ENCODE measurements at regions not wholly inside any gene's neighbourhood (a gene's known extent, or its start where the extent isn't known, plus 50 kb on each side); places are given as distances from the start of the nearest gene placed in this dataset.

DNA sequence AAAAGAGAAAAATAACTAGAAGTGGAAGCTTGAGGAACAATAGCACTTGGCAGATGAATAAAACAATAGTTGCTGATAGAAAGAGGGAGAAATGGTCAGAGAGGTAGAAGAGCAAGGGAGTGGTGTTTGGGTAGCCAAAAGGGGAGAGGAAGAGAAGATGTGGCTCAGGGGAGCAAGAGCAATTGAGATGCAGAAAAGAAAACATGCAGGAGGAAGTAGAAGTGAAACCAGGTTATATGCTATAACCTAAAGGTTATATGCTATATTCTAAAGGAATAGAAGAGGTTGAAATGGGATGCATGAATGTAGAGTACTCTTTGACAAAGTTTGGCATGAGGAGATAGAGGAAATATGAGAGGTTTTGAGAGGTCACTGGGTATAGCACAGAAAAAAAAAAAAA, 759.5 kb downstream of the SATB2 start:
- intact Hi-C loops (cut with micrococcal nuclease) = no loop called here
- H3K27ac Mint-ChIP-seq = no peak overlapping the region

DNA sequence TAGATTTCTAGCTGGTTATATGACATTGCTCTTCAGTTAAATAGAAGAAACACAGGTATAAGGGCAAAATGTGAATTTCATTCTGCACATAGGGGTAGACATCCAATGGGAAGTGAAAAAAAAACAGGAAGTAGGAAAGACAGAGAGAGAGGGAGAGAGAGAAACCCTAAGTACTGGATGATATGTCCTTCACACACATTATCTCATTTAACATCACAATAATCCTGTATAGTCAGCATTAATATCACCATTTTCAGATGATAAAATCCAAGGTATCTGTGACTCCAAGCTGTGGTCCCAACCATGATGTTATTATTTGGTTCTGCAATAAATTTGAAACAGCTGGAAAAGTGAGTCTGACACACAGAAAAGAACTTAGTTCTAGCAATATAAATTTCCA, 759.9 kb downstream of the SATB2 start:
- POLR2A ChIA-PET = no interaction called here
- intact Hi-C loops (cut with micrococcal nuclease) = no loop called here
- no peak for DNase-seq
- H3K4me3 Mint-ChIP-seq = no peak overlapping the region
- no peak overlapping the region for H3K27ac Mint-ChIP-seq
- no peaks in the 10 kb centered on the region for H3K9me3 Mint-ChIP-seq
- CTCF ChIA-PET = no interaction called here
- H3K27me3 Mint-ChIP-seq = no peaks in the 10 kb centered on the region
- no peaks in the 10 kb centered on the region for H3K4me1 Mint-ChIP-seq (ENCODE audit: low read depth)
- H3K36me3 Mint-ChIP-seq = no peaks in the 10 kb centered on the region

More for the DNA sequence above, 759.5 kb downstream of the SATB2 start:
- ChIA-PET POLR2A (no interaction called here), CTCF (no interaction called here)
- no peaks in the 10 kb centered on the region for H3K36me3 Mint-ChIP-seq
- DNase-seq = no peak
- H3K4me3 Mint-ChIP-seq = no peak overlapping the region
- H3K27me3 Mint-ChIP-seq = no peaks in the 10 kb centered on the region
- H3K9me3 Mint-ChIP-seq = no peaks in the 10 kb centered on the region
- no peaks in the 10 kb centered on the region for H3K4me1 Mint-ChIP-seq (ENCODE audit: low read depth)

DNA sequence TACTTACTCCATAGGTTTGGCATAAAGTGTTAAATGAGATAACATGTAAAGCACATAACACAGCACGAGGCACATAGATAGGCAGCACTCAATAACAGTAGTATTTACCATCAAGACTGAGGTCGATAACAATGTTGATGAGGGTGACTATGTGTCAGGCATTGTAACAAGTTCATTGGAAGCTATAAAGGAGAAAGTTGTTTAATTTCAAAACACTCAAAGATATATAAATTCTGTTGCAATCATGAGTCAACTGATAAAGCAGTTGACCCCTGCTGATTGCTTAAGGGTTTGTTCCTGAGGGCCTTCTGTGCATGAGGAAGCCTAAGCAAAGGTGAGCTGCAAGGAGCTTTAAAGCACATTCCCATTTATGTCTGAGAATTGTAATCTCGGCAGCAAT, 760.5 kb downstream of the SATB2 start:
- H3K36me3 Mint-ChIP-seq = no peaks in the 10 kb centered on the region
- intact Hi-C loops (cut with micrococcal nuclease) = no loop called here
- no peaks in the 10 kb centered on the region for H3K27me3 Mint-ChIP-seq
- POLR2A ChIA-PET = no interaction called here
- CTCF ChIA-PET = no interaction called here
- no peaks in the 10 kb centered on the region for H3K4me1 Mint-ChIP-seq (ENCODE audit: low read depth)
- H3K4me3 Mint-ChIP-seq = no peak overlapping the region
- no peaks in the 10 kb centered on the region for H3K9me3 Mint-ChIP-seq
- no peak for DNase-seq
- H3K27ac Mint-ChIP-seq = no peak overlapping the region

DNA sequence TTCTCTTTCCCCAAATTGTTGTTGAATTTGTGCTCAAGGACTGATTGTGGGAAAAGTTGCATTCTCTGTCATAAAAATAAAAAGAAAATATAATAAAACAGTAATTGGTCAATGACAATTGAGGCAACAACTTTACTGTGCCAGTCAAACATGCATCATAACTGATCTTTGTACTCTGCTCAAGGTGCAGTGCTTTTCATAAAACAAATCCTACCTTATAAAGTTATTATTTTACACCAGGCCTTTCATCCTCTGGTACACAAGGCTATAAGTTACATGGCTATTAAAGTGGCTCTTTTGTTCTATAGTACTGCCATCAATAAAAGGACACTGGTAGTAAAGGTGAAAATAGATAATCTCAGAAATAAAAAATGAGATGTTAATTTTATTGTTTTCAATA, 761.9 kb downstream of the SATB2 start:
- ChIA-PET POLR2A (no interaction called here), CTCF (no interaction called here)
- intact Hi-C loops (cut with micrococcal nuclease) = no loop called here
- H3K4me3 Mint-ChIP-seq = no peak overlapping the region
- H3K27ac Mint-ChIP-seq = no peak overlapping the region
- H3K27me3 Mint-ChIP-seq = no peaks in the 10 kb centered on the region
- DNase-seq = no peak
- H3K36me3 Mint-ChIP-seq = no peaks in the 10 kb centered on the region
- H3K4me1 Mint-ChIP-seq (ENCODE audit: low read depth) = no peaks in the 10 kb centered on the region
- no peaks in the 10 kb centered on the region for H3K9me3 Mint-ChIP-seq

DNA sequence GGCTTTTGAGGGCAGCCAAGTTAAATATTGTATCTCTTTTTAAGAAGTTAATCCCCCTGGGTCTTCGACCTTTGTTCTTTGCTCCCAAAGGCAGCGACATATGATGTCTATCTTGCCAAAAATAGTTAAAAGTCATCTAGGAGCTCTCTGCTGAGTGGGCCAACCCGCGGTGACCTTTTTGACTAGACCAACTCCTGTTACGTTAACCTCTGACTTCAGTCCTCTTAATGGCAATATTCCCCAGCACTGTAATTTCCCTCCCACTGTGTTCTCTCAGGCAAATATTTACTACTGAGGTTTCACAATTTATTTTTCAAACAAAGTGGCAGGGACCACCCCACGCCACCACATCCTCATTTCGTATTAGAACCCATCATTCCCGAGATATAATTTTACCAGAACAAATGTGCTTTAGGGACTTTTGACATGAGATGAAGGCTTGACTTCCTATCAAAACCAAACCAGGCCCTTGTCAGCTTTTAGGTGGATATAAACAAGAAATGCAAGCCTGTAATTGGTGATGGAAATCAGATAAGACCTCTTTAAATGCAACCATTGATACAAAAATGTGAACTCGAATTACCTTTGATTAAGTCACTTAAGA, 764.7 kb downstream of the SATB2 start:
- Mint-ChIP-seq H3K4me1 (ENCODE audit: low read depth) (no peaks in the 10 kb centered on the region), H3K36me3 (no peaks in the 10 kb centered on the region), H3K27me3 (no peaks in the 10 kb centered on the region), H3K27ac (no peak overlapping the region), H3K9me3 (peaks cover 9% of the 10 kb centered on the region), H3K4me3 (no peak overlapping the region)
- ChIA-PET POLR2A (no interaction called here), CTCF (no interaction called here)
- intact Hi-C loops (cut with micrococcal nuclease) = no loop called here
- DNase-seq = no peak

DNA sequence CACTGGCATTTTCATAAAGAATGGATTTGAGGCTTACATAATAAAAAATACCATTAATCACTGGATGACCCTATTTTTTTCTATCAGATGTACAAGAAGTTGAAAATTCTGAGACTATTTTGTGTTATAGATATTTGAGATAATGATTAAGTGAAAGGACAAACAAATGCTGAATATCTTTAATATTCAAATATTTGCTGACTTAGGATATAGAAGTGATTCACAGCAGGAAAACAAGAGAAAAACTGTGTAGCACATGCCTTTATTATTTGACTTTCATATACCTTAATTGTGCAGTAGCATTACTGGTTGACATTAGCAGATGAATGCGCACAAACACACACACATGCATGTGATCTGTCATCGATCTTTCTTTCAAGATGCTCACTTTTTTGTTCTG, 766.5 kb downstream of the SATB2 start:
- H3K27me3 Mint-ChIP-seq = no peaks in the 10 kb centered on the region
- ChIA-PET CTCF (no interaction called here), POLR2A (no interaction called here)
- H3K4me3 Mint-ChIP-seq = no peak overlapping the region
- H3K36me3 Mint-ChIP-seq = no peaks in the 10 kb centered on the region
- H3K9me3 Mint-ChIP-seq = peaks cover 9% of the 10 kb centered on the region
- intact Hi-C loops (cut with micrococcal nuclease) = no loop called here
- H3K4me1 Mint-ChIP-seq (ENCODE audit: low read depth) = no peaks in the 10 kb centered on the region
- H3K27ac Mint-ChIP-seq = no peak overlapping the region
- DNase-seq = no peak

DNA sequence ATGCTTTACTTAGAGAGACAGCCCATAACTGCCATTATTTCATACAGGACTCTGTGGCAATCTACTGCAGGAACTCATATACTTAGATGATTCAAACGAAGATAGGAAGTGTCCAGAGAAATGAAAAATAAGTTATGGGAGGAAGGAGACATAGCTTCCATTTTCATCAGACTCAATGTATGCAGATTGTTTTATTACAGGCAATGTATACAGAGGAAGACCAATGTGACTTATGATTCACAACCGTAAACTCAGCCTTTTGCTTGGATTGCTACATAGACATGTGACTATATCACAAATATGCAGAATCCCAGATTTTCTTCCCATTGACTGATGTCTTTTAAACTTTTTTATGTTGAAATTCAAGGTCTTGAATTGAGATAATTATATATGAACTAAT, 793.4 kb downstream of the SATB2 start:
- ChIA-PET POLR2A (no interaction called here), CTCF (no interaction called here)
- no peaks in the 10 kb centered on the region for H3K27me3 Mint-ChIP-seq
- intact Hi-C loops (cut with micrococcal nuclease) = no loop called here
- no peak for DNase-seq
- H3K36me3 Mint-ChIP-seq = no peaks in the 10 kb centered on the region
- peaks cover 3% of the 10 kb centered on the region for H3K9me3 Mint-ChIP-seq
- no peaks in the 10 kb centered on the region for H3K4me1 Mint-ChIP-seq (ENCODE audit: low read depth)
- H3K27ac Mint-ChIP-seq = no peak overlapping the region
- H3K4me3 Mint-ChIP-seq = no peak overlapping the region

DNA sequence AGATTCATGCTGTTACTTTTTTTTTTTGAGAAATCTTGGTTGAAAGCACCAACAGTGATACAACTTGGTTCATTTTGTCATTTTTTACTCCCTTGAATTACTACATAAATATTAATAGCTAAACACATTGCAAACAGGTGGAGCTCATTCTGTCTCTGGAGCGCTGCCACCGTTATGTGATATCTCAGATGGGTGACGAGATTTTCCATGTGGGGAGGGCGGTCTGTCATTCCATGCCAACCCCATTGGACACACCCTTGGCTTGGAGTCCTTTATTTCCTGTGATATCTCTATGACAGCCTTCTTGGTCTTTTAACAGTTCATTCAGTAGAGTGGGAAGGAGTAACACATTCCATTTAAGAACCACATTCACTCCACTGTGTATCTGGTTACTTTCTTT, 794.8 kb downstream of the SATB2 start:
- Mint-ChIP-seq H3K27ac (no peak overlapping the region), H3K4me3 (no peak overlapping the region), H3K4me1 (ENCODE audit: low read depth) (no peaks in the 10 kb centered on the region), H3K36me3 (no peaks in the 10 kb centered on the region), H3K27me3 (no peaks in the 10 kb centered on the region), H3K9me3 (no peaks in the 10 kb centered on the region)
- intact Hi-C loops (cut with micrococcal nuclease) = no loop called here
- POLR2A ChIA-PET = no interaction called here
- CTCF ChIA-PET = no interaction called here
- no peak for DNase-seq

DNA sequence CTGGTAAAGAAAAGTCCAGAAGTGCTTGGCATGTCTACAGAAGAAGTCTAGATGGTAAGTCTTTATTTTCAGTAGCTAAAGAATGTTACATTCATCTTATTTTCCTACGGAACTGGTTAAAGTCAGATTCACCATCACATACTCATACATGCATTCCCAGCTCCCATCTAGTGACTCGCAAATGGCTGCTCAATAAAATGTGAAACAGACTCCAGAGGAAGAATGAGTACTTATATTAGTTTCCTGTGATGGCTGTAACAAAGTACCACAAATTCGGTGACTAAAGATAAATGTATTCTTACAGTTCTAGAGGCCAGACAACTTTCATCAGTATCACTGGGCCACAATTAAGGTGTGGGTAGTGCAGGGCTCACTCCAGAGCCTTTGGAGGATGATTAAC, 797.2 kb downstream of the SATB2 start:
- H3K4me1 Mint-ChIP-seq (ENCODE audit: low read depth) = no peaks in the 10 kb centered on the region
- CTCF ChIA-PET = no interaction called here
- DNase-seq = no peak
- POLR2A ChIA-PET = no interaction called here
- no peaks in the 10 kb centered on the region for H3K27me3 Mint-ChIP-seq
- no peaks in the 10 kb centered on the region for H3K9me3 Mint-ChIP-seq
- no peak overlapping the region for H3K27ac Mint-ChIP-seq
- no peak overlapping the region for H3K4me3 Mint-ChIP-seq
- intact Hi-C loops (cut with micrococcal nuclease) = no loop called here
- no peaks in the 10 kb centered on the region for H3K36me3 Mint-ChIP-seq

DNA sequence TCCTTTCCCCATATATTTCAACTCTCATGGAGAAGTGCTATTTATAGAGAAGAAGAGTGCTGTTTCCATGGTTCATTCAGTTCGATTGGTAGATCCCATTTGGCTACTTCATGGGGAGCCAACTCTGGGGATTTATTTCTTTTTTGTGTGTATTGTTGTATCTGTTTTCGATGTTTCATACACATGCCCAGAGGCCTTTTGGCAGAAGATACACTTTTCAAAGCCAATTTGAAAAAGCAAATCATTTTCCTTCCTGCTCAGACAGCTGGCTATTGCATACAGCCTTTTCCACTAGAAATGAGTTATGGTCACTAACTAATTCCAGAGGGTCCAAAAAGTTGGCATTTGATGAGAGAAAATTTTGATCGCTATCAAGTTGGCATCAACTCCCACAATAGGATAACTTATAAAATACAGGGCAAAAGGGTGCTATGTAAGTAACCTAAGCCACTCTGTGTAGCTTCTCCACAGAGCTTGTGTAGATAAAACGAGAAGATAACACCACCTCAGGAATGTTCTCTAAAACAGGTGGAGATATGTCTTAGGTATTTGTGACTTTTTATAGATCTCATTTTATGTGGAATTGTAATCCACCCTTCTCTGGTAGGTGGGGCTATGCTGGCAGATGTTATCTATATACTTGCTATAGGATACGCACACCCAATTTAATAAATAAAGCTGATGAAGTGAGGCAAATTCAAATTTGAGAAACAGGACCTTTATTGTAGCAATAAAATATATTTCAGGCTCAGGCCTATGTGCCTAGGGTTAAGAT, 798.5 kb downstream of the SATB2 start:
- Mint-ChIP-seq H3K4me1 (ENCODE audit: low read depth) (no peaks in the 10 kb centered on the region), H3K27ac (no peak overlapping the region), H3K27me3 (no peaks in the 10 kb centered on the region), H3K4me3 (no peak overlapping the region), H3K9me3 (no peaks in the 10 kb centered on the region), H3K36me3 (no peaks in the 10 kb centered on the region)
- ChIA-PET CTCF (no interaction called here), POLR2A (no interaction called here)
- intact Hi-C loops (cut with micrococcal nuclease) = no loop called here
- no peak for DNase-seq

DNA sequence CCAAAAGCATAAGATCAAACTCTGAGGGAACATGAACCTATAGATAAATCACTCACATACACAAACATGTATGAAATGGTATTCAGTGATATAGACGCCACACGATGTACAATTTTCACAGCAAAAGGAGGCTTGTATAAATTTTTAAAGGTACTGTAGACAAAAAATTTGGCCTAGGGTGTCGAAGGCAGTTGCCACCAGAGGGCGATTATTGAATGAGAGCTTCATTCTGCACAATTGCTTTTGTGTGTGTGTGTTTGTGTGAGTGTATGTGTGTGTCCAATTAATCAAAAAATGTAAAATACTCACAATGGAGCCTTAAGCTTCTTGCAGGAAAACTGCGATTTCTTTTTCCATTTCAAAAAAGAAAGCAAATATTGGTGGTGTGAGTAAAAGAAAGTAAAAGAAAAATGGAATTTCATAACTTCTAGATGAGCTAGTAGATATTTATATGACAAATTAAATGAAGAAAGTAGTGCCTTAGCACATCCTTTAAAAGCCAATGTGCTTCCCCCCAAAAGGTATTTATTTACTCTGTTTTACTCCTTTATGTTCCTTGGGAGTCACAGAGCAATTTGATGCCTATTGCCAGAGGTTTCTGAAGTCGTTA, 800.1 kb downstream of the SATB2 start:
- Mint-ChIP-seq H3K4me3 (no peak overlapping the region), H3K9me3 (no peaks in the 10 kb centered on the region), H3K27ac (no peak overlapping the region), H3K4me1 (ENCODE audit: low read depth) (no peaks in the 10 kb centered on the region), H3K27me3 (no peaks in the 10 kb centered on the region), H3K36me3 (no peaks in the 10 kb centered on the region)
- ChIA-PET POLR2A (no interaction called here), CTCF (interaction anchor here (0.6 to 1.1 kb wide), 2 partner anchors 8 to 831 kb away, joined by 3 to 5 read pairs; no protein-coding TSS in a partner anchor)
- intact Hi-C loops (cut with micrococcal nuclease) = no loop called here
- no peak for DNase-seq

DNA sequence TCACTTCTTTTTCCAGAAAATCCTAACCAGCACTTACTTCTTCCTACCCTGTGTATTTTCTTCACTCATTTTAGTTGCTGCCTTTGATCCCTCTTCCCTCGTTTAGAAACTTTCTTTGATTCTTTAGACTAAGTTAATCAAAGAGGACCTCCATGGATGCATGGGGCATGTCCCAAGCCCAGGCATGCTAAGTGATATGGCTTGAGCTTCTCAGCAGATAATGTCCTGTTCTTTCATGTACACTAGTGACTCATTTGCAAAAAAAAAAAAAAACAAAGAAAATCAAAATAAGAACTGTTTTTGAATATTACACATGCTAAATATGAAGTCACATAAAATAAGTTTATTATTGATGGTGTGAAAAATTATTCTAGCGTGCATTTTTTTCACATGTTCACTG, 800.9 kb downstream of the SATB2 start:
- intact Hi-C loops (cut with micrococcal nuclease) = no loop called here
- DNase-seq = no peak
- ChIA-PET CTCF (interaction anchor here (0.6 kb wide), 1 partner anchor 19 kb away, joined by 4 read pairs; no protein-coding TSS in a partner anchor), POLR2A (no interaction called here)
- H3K4me3 Mint-ChIP-seq = no peak overlapping the region
- H3K36me3 Mint-ChIP-seq = no peaks in the 10 kb centered on the region
- no peaks in the 10 kb centered on the region for H3K27me3 Mint-ChIP-seq
- H3K4me1 Mint-ChIP-seq (ENCODE audit: low read depth) = no peaks in the 10 kb centered on the region
- no peaks in the 10 kb centered on the region for H3K9me3 Mint-ChIP-seq
- H3K27ac Mint-ChIP-seq = no peak overlapping the region

DNA sequence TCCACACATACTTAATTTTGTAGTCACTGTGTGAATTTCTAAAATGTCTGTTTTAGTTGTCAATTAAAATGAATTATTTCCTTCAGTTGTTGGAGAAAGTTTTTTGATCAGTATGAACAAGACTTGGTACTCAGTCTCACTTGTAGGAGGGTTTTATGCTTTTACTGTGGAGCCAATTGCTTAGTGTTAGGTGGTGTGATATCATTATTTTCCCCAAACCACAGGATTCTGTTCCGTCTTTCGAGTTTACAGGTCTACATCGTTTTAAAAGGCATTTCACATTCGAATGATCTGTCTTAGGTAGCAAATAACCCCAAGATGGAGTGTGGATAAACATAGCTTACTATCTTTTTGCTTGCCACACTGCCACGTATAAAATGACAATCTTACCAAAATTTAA, 803.1 kb downstream of the SATB2 start:
- Mint-ChIP-seq H3K9me3 (no peaks in the 10 kb centered on the region), H3K36me3 (no peaks in the 10 kb centered on the region), H3K27me3 (no peaks in the 10 kb centered on the region), H3K4me1 (ENCODE audit: low read depth) (no peaks in the 10 kb centered on the region), H3K4me3 (no peak overlapping the region), H3K27ac (no peak overlapping the region)
- no peak for DNase-seq
- POLR2A ChIA-PET = no interaction called here
- CTCF ChIA-PET = interaction anchor here (1.1 kb wide), 1 partner anchor 11 kb away, joined by 4 read pairs; no protein-coding TSS in a partner anchor
- intact Hi-C loops (cut with micrococcal nuclease) = no loop called here
